ENCODE measurements at regions not wholly inside any gene's neighbourhood (a gene's known extent, or its start where the extent isn't known, plus 50 kb on each side); places are given as distances from the start of the nearest gene placed in this dataset.

GRCh38 chr16:5900046-5900445, 802.5 kb upstream of the EEF2KMT start:
- WGBS, 2 donors = 41 to 50% methylated on average over 2 of the region's 2 CpGs
- H3K4me1 ChIP-seq = no peaks in the 10 kb centered on the region
- H3K4me3 ChIP-seq = no peak overlapping the region
- TF ChIP-seq CTCF (IDR thresholded peaks at IDR 0.05) = no peak
- ATAC-seq (no peak), DNase-seq (no peak), FAIRE-seq (no peak)
- H3K9me3 ChIP-seq = no peaks in the 10 kb centered on the region
- no peak overlapping the region for H3K27ac ChIP-seq
- H3K27me3 ChIP-seq = no peaks in the 10 kb centered on the region
- intact Hi-C loops (cut with DNase I) = no loop called here
- H3K36me3 ChIP-seq = no peaks in the 10 kb centered on the region

DNA sequence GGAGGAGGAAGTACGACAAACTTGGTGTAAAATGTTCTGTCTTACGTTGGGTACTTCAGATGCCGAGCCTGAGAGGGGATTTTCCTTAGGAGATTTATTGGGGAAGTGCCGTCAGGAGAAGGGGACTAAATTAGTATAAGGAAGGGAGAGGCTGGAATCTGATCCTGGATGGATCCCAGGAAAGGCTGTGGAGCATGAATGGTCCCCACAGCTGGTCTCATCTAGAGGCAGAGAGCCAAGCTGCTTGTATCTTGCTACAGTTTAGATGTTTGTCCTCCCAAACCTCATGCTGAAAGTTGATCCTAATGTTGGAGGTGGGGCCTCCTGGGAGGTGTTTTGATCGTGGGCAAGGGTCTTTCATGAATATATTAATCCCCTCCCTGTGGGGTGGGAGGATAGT, 798.4 kb upstream of the EEF2KMT start:
- H3K4me1 ChIP-seq = no peaks in the 10 kb centered on the region
- H3K27me3 ChIP-seq = no peaks in the 10 kb centered on the region
- DNase-seq (no peak), FAIRE-seq (no peak), ATAC-seq (no peak)
- 35 to 37% methylated on average over 5 of the region's 5 CpGs for WGBS, 2 donors
- no peak overlapping the region for H3K27ac ChIP-seq
- no peak overlapping the region for H3K4me3 ChIP-seq
- H3K36me3 ChIP-seq = no peaks in the 10 kb centered on the region
- intact Hi-C loops (cut with DNase I) = no loop called here
- no peak for TF ChIP-seq CTCF (IDR thresholded peaks at IDR 0.05)
- H3K9me3 ChIP-seq = no peaks in the 10 kb centered on the region

GRCh38 chr16:5895137-5895536, 797.5 kb upstream of the EEF2KMT start:
- H3K4me1 ChIP-seq = no peaks in the 10 kb centered on the region
- H3K36me3 ChIP-seq = no peaks in the 10 kb centered on the region
- FAIRE-seq (no peak), DNase-seq (no peak), ATAC-seq (no peak)
- H3K27ac ChIP-seq = no peak overlapping the region
- 48 to 55% methylated on average over 4 of the region's 4 CpGs for WGBS, 2 donors
- no peak overlapping the region for H3K4me3 ChIP-seq
- TF ChIP-seq CTCF (IDR thresholded peaks at IDR 0.05) = no peak
- H3K9me3 ChIP-seq = no peaks in the 10 kb centered on the region
- intact Hi-C loops (cut with DNase I) = no loop called here
- no peaks in the 10 kb centered on the region for H3K27me3 ChIP-seq

DNA sequence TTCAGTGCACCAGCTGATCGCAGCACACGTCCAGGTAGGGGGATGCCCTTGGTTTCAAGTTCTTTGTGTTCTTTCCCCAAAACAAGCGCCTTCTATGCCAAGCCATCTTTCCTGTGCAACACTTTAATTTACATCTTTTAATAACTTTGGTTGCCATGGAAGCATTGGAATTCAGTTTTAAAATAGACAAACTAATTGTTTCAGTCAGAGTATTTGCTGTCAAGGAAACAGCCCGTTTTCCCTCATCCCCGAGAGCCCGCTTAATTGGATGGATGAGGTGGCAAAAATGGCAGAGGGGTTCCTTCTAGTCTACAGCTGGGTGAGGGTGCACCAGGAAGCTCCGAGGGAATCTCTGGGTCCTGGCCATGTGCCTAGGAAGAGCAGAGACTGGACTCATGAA, 793.7 kb upstream of the EEF2KMT start:
- Histone ChIP-seq H3K4me1 (no peaks in the 10 kb centered on the region), H3K9me3 (no peaks in the 10 kb centered on the region), H3K4me3 (no peak overlapping the region), H3K27me3 (no peaks in the 10 kb centered on the region), H3K27ac (no peak overlapping the region), H3K36me3 (no peaks in the 10 kb centered on the region)
- TF ChIP-seq CTCF (IDR thresholded peaks at IDR 0.05) = no peak
- DNase-seq (no peak), ATAC-seq (no peak), FAIRE-seq (no peak)
- 66 to 73% methylated on average over 7 of the region's 7 CpGs for WGBS, 2 donors
- intact Hi-C loops (cut with DNase I) = no loop called here

GRCh38 chr16:5885521-5885920, 787.9 kb upstream of the EEF2KMT start:
- no peak overlapping the region for H3K4me3 ChIP-seq
- no peaks in the 10 kb centered on the region for H3K36me3 ChIP-seq
- TF ChIP-seq CTCF (IDR thresholded peaks at IDR 0.05) = no peak
- ATAC-seq (no peak), DNase-seq (no peak), FAIRE-seq (no peak)
- H3K27ac ChIP-seq = no peak overlapping the region
- H3K4me1 ChIP-seq = no peaks in the 10 kb centered on the region
- no peaks in the 10 kb centered on the region for H3K27me3 ChIP-seq
- H3K9me3 ChIP-seq = no peaks in the 10 kb centered on the region
- WGBS, 2 donors = 53 to 56% methylated on average over 6 of the region's 6 CpGs
- intact Hi-C loops (cut with DNase I) = no loop called here
